CD4-positive, alpha-beta T cell treated with Interleukin-15 for 4 hours (primary cell): ENCODE measurements at regions not wholly inside any gene's neighbourhood (a gene's known extent, or its start where the extent isn't known, plus 50 kb on each side); places are given as distances from the start of the nearest gene placed in this dataset.
A peak's percentile ranks its signal among the peaks of the same experiment; 100 is the strongest.
"Not testable (repeated sequence)": the region's sequence is repeated elsewhere in the genome, so short reads cannot be mapped to it uniquely, and the experiment has no call there.

Source experiments
- DNase-seq: peaks from one replicate; pipeline ENCODE4 v3.0.0-alpha.2; 2020; ENCODE audit warnings: low spot score

- DNase-seq, result no peak
Measured at GRCh38 chr5:77869116-77869798, 93.1 kb upstream of the TBCA start.

GRCh38 chr5:77867914-77868313 lies 91.8 kb upstream of the TBCA start:
- DNase-seq, result no peak

- no peak for DNase-seq
Measured at GRCh38 chr5:77867194-77867691, 91.1 kb upstream of the TBCA start.

GRCh38 chr5:77866198-77866597 lies 90.1 kb upstream of the TBCA start:
- DNase-seq, result no peak

- no peak for DNase-seq
Measured at GRCh38 chr5:77864997-77865396, 88.9 kb upstream of the TBCA start.

- no peak for DNase-seq
Measured at GRCh38 chr5:77863181-77863580, 87.0 kb upstream of the TBCA start.

GRCh38 chr5:77861576-77861975 lies 85.4 kb upstream of the TBCA start:
- DNase-seq, result no peak

GRCh38 chr5:77859306-77859705 lies 83.2 kb upstream of the TBCA start:
- DNase-seq, result no peak

- DNase-seq, result not testable (repeated sequence)
Measured at GRCh38 chr5:77858678-77859077, 82.5 kb upstream of the TBCA start.

- DNase-seq, result no peak
Measured at GRCh38 chr5:77855369-77855768, 79.2 kb upstream of the TBCA start.

- no peak for DNase-seq
Measured at GRCh38 chr5:77853353-77853907, 77.3 kb upstream of the TBCA start.

GRCh38 chr5:77852514-77853352 lies 76.6 kb upstream of the TBCA start:
- DNase-seq, result peak; percentile 13

GRCh38 chr5:77852068-77852513 lies 76.0 kb upstream of the TBCA start:
- DNase-seq, result no peak

- no peak for DNase-seq
Measured at GRCh38 chr5:77851176-77852067, 75.3 kb upstream of the TBCA start.

GRCh38 chr5:77850536-77851175 lies 74.5 kb upstream of the TBCA start:
- DNase-seq, result no peak

- DNase-seq, result no peak
Measured at GRCh38 chr5:77849308-77849900, 73.3 kb upstream of the TBCA start.

GRCh38 chr5:77847814-77848290 lies 71.7 kb upstream of the TBCA start:
- DNase-seq, result no peak

- no peak for DNase-seq
Measured at GRCh38 chr5:77847129-77847460, 71.0 kb upstream of the TBCA start.

- DNase-seq, result no peak
Measured at GRCh38 chr5:77846422-77847128, 70.4 kb upstream of the TBCA start.

- no peak for DNase-seq
Measured at GRCh38 chr5:77845324-77845646, 69.1 kb upstream of the TBCA start.
